Peyer's patch (tissue), 4 donors: ENCODE measurements at regions not wholly inside any gene's neighbourhood (a gene's known extent, or its start where the extent isn't known, plus 50 kb on each side); places are given as distances from the start of the nearest gene placed in this dataset.

Source experiments
- DNase-seq, 3 donors: peaks; one replicate each; pipeline ENCODE4 v3.0.0-alpha.2; 2017 to 2019
- H3K27ac ChIP-seq, 4 donors: fragments of 200-600 bp; sonication (generic); one replicate each; pipeline ENCODE4 v1.5.1; 2016 to 2019
- H3K27me3 ChIP-seq, 2 donors: fragments of 200-600 bp; sonication (generic); one replicate each; pipeline ENCODE4 v1.5.1; 2019
- H3K36me3 ChIP-seq, 3 donors: fragments of 200-600 bp; sonication (generic); one replicate each; pipeline ENCODE4 v1.5.1; 2016 to 2019
- H3K4me1 ChIP-seq, 4 donors: fragments of 200-600 bp; sonication (generic); one replicate each; pipeline ENCODE4 v1.5.1; 2016 to 2019
- H3K4me3 ChIP-seq, 4 donors: fragments of 200-600 bp; sonication (generic); 1 replicate in 3 of 4; 2 replicates in 1 of 4; pipeline ENCODE4 v1.5.1; 2016 to 2019; ENCODE audit warnings: mild to moderate bottlenecking in 1 of 4
- H3K9me3 ChIP-seq, 4 donors: fragments of 200-600 bp; sonication (generic); one replicate each; pipeline ENCODE4 v1.5.1; 2016 to 2019; ENCODE audit warnings: mild to moderate bottlenecking in 1 of 4
- CTCF ChIP-seq, 6 experiments: fragments of 450-650 bp in 4 of 6; fragments of 200-600 bp in 2 of 6; sonication (generic) in 1 of 6; IDR thresholded peaks; one replicate each; pipeline ENCODE4 v1.5.1; 2017 to 2019; ENCODE audit warnings: antibody characterized with exemption in 6 of 6, mild to moderate bottlenecking in 3 of 6, moderate library complexity in 1 of 6
- POLR2A ChIP-seq, 2 donors: fragments of 450-650 bp; IDR thresholded peaks; one replicate each; pipeline ENCODE4 v1.5.1; 2017; ENCODE audit warnings: antibody characterized with exemption in 2 of 2, mild to moderate bottlenecking in 2 of 2, moderate library complexity in 2 of 2

- Histone ChIP-seq H3K27ac (peak overlapping the region in 1 of 4 donors; percentile 88), H3K9me3 (no peaks in the 10 kb centered on the region), H3K27me3 (no peaks in the 10 kb centered on the region), H3K36me3 (no peaks in the 10 kb centered on the region), H3K4me3 (no peak overlapping the region), H3K4me1 (no peaks in the 10 kb centered on the region)
- TF ChIP-seq POLR2A (IDR thresholded peaks at IDR 0.05) (no peak), CTCF (IDR thresholded peaks at IDR 0.05) (no peak)
- peak in 1 of 3 donors; percentile 32 for DNase-seq
Observed at GRCh38 chr14:105853907-105854599, 327.7 kb downstream of the TMEM121 start.

- Histone ChIP-seq H3K27ac (peak overlapping the region in 1 of 4 donors; percentile 88), H3K4me1 (no peaks in the 10 kb centered on the region), H3K9me3 (no peaks in the 10 kb centered on the region), H3K36me3 (no peaks in the 10 kb centered on the region), H3K4me3 (no peak overlapping the region), H3K27me3 (no peaks in the 10 kb centered on the region)
- no peak for TF ChIP-seq CTCF (IDR thresholded peaks at IDR 0.05)
- no peak for TF ChIP-seq POLR2A (IDR thresholded peaks at IDR 0.05)
- DNase-seq = peak in 2 of 3 donors; percentile 15 to 43
Observed at GRCh38 chr14:105854600-105855245, 328.3 kb downstream of the TMEM121 start.

- TF ChIP-seq CTCF (IDR thresholded peaks at IDR 0.05) = no peak
- TF ChIP-seq POLR2A (IDR thresholded peaks at IDR 0.05) = no peak
- Histone ChIP-seq H3K27me3 (no peaks in the 10 kb centered on the region), H3K4me1 (no peaks in the 10 kb centered on the region), H3K9me3 (no peaks in the 10 kb centered on the region), H3K27ac (peak overlapping the region in 1 of 4 donors; percentile 88), H3K36me3 (no peaks in the 10 kb centered on the region), H3K4me3 (peak overlapping the region in 1 of 4 donors; percentile 57)
- DNase-seq = peak; percentile 16 to 44 (median 44)
Observed at GRCh38 chr14:105855246-105855892, 329.0 kb downstream of the TMEM121 start.

GRCh38 chr14:105855893-105856675, 329.7 kb downstream of the TMEM121 start:
- H3K4me1 ChIP-seq = no peaks in the 10 kb centered on the region
- H3K4me3 ChIP-seq = peak overlapping the region in 1 of 4 donors; percentile 57
- peak in 2 of 3 donors; percentile 15 to 34 for DNase-seq
- TF ChIP-seq POLR2A (IDR thresholded peaks at IDR 0.05) (no peak), CTCF (IDR thresholded peaks at IDR 0.05) (no peak)
- H3K36me3 ChIP-seq = no peaks in the 10 kb centered on the region
- H3K27me3 ChIP-seq = no peaks in the 10 kb centered on the region
- no peaks in the 10 kb centered on the region for H3K9me3 ChIP-seq
- H3K27ac ChIP-seq = peak overlapping the region in 1 of 4 donors; percentile 88

- Histone ChIP-seq H3K27ac (peak overlapping the region in 1 of 4 donors; percentile 88), H3K27me3 (no peaks in the 10 kb centered on the region), H3K9me3 (no peaks in the 10 kb centered on the region), H3K4me3 (peak overlapping the region in 2 of 4 donors; percentile 3 to 57), H3K36me3 (no peaks in the 10 kb centered on the region), H3K4me1 (no peaks in the 10 kb centered on the region)
- TF ChIP-seq POLR2A (IDR thresholded peaks at IDR 0.05) (no peak), CTCF (IDR thresholded peaks at IDR 0.05) (no peak)
- peak; percentile 13 to 40 (median 30) for DNase-seq
Observed at GRCh38 chr14:105856676-105857219, 330.4 kb downstream of the TMEM121 start.
